ENCODE measurements at regions not wholly inside any gene's neighbourhood (a gene's known extent, or its start where the extent isn't known, plus 50 kb on each side); places are given as distances from the start of the nearest gene placed in this dataset.

DNA sequence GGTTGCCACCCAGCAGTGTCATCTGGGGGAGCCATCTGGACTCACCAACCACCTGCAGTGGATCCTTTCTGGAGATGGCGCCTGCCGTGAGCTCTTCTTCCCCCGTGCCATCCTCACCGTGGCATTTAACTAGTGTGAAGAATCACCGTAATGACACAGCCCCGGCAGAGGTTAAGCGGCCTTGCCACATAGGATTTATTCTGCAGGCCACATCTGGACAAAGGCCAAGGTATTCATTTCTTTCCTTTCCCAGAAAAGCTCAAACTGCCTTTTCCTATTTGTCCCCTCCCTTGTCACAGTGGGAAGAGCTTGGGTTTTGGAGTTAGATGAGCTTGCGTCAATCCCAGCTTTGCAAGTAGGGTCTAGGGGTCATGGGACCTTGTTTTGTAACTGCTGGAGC lies 88.4 kb downstream of the PXDC1 start:
- Histone ChIP-seq H3K9me3 (no peaks in the 10 kb centered on the region), H3K27me3 (no peaks in the 10 kb centered on the region), H3K4me3 (ENCODE audit: low read depth, low read length) (no peak overlapping the region), H3K36me3 (no peaks in the 10 kb centered on the region), H3K4me1 (no peaks in the 10 kb centered on the region)
- TF ChIP-seq, protein P1, sequence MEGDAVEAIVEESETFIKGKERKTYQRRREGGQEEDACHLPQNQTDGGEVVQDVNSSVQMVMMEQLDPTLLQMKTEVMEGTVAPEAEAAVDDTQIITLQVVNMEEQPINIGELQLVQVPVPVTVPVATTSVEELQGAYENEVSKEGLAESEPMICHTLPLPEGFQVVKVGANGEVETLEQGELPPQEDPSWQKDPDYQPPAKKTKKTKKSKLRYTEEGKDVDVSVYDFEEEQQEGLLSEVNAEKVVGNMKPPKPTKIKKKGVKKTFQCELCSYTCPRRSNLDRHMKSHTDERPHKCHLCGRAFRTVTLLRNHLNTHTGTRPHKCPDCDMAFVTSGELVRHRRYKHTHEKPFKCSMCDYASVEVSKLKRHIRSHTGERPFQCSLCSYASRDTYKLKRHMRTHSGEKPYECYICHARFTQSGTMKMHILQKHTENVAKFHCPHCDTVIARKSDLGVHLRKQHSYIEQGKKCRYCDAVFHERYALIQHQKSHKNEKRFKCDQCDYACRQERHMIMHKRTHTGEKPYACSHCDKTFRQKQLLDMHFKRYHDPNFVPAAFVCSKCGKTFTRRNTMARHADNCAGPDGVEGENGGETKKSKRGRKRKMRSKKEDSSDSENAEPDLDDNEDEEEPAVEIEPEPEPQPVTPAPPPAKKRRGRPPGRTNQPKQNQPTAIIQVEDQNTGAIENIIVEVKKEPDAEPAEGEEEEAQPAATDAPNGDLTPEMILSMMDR (IDR thresholded peaks at IDR 0.05; ENCODE audit: low read depth, low read length) = no peak
- no peak for DNase-seq

DNA sequence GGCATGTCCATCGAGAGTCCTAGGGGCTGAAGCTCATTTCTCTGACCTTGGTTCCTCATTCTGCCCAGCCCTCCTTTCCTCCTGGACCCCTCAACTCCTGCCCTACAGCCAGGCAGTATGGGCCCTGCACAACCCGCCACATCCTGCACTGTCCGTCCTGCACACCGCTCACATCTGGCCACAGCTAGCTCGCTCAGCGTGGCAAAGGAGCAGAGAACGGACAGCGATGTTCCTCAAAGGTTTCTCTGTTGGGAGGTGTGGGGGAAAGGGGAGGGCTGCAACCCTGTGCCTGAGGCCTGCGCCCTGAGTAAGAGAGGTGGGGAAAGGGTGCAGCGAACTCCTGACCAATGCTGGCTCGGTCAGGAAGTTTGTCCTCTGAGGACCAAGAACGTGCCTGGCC lies 90.1 kb downstream of the PXDC1 start:
- Histone ChIP-seq H3K4me3 (ENCODE audit: low read depth, low read length) (no peak overlapping the region), H3K9me3 (no peaks in the 10 kb centered on the region), H3K36me3 (no peaks in the 10 kb centered on the region), H3K27me3 (no peaks in the 10 kb centered on the region; the same call in 1 of the 2 replicates), H3K4me1 (no peaks in the 10 kb centered on the region)
- no peak for DNase-seq
- TF ChIP-seq, protein P1 (IDR thresholded peaks at IDR 0.05; ENCODE audit: low read depth, low read length) = no peak

DNA sequence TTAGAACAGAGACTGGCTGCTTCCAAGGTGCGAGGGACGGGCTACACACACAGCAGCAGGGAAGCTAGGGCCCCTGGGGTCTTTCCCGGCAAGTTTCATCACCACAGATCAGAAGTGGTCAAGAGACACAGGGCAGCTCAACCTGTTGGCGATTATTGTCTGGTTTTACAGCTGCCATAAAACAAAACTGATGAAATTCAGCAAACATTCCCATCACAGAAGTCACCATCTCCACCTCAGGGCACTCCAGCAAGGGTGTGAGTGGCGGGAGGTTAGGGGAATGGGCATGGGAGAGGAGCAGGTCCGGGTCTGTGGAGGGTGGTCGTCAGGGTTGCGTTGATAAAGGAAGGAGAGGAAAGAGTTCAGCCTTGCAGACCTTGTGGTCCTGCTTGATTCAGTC lies 91.0 kb downstream of the PXDC1 start:
- no peaks in the 10 kb centered on the region; the same call in 1 of the 2 replicates for H3K27me3 ChIP-seq
- TF ChIP-seq, protein P1 (IDR thresholded peaks at IDR 0.05; ENCODE audit: low read depth, low read length) = no peak
- no peak for DNase-seq
- H3K36me3 ChIP-seq = no peaks in the 10 kb centered on the region
- no peak overlapping the region for H3K4me3 ChIP-seq (ENCODE audit: low read depth, low read length)
- H3K9me3 ChIP-seq = no peaks in the 10 kb centered on the region
- no peaks in the 10 kb centered on the region for H3K4me1 ChIP-seq

DNA sequence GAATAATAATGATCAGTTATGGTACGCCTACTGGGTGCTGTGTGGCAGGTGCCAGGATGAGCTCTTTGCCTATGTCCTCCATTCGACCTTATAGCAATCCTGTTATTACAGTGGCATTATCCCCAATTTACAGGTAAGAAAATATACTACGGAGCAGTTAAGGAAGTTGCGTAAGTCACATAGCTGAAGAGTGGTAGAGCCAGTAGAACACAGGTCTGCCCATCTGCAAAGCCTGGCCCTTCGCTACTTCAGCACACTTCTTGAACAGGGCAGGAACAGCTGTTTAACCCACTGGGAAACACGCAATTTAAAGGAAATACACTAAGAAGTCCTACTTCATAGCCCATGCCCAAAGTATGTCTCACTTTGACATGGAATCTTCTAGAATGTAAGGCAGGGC lies 91.8 kb downstream of the PXDC1 start:
- DNase-seq = no peak
- no peaks in the 10 kb centered on the region for H3K36me3 ChIP-seq
- H3K4me3 ChIP-seq (ENCODE audit: low read depth, low read length) = no peak overlapping the region
- no peaks in the 10 kb centered on the region; the same call in 1 of the 2 replicates for H3K27me3 ChIP-seq
- TF ChIP-seq, protein P1 (IDR thresholded peaks at IDR 0.05; ENCODE audit: low read depth, low read length) = no peak
- no peaks in the 10 kb centered on the region for H3K4me1 ChIP-seq
- no peaks in the 10 kb centered on the region for H3K9me3 ChIP-seq

DNA sequence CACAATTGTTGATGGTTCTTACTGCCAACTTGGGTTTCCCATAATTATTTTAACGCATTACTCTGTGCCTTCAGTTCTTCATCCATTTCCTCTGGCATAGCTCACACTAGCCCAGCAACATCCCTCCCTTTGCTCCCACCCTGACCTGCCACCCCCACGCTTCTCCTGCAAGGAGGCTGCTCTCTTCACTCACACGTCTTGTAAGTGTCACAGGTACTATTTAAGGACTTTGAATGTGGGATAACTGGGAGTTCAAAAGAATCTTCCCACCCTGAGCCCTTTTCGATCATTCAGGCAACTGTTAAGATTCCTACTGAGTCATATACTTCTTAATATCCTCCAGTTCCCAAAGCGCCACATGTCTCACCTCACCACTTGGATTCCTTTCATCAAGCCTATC lies 95.4 kb downstream of the PXDC1 start:
- H3K4me3 ChIP-seq (ENCODE audit: low read depth, low read length) = no peak overlapping the region
- H3K9me3 ChIP-seq = no peaks in the 10 kb centered on the region
- no peaks in the 10 kb centered on the region for H3K4me1 ChIP-seq
- DNase-seq = no peak
- peaks cover 4% of the 10 kb centered on the region; the same call in 1 of the 2 replicates for H3K27me3 ChIP-seq
- TF ChIP-seq, protein P1 (IDR thresholded peaks at IDR 0.05; ENCODE audit: low read depth, low read length) = no peak
- no peaks in the 10 kb centered on the region for H3K36me3 ChIP-seq

DNA sequence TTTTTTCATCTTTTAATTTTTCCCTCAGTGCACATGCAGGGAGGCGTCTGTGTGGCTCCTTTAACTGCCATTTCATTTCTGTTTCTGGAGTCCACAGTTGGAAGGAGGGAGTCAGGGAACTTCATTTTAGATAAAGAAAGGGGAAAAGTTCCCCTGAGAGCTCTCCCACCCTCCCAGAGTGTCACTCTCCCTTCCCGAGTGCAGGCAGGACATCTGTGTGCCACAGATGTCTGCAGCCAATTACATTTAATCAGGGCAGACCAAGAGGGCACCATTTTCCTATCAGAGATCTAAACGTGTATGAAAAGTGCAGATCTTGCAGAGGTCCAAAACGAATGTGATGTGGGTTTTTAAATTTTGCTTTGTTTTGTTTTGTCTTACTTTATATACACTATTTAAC lies 96.6 kb downstream of the PXDC1 start:
- no peaks in the 10 kb centered on the region for H3K36me3 ChIP-seq
- no peak for DNase-seq
- no peak overlapping the region for H3K4me3 ChIP-seq (ENCODE audit: low read depth, low read length)
- H3K4me1 ChIP-seq = no peaks in the 10 kb centered on the region
- H3K27me3 ChIP-seq = peaks cover 4% of the 10 kb centered on the region; the same call in 1 of the 2 replicates
- H3K9me3 ChIP-seq = no peaks in the 10 kb centered on the region
- TF ChIP-seq, protein P1 (IDR thresholded peaks at IDR 0.05; ENCODE audit: low read depth, low read length) = no peak
